B cell (primary cell): ENCODE measurements at regions not wholly inside any gene's neighbourhood (a gene's known extent, or its start where the extent isn't known, plus 50 kb on each side); places are given as distances from the start of the nearest gene placed in this dataset.

ENCODE experiments used
- ATAC-seq: fragments of 200-7000 bp; cut with Tn5 transposase; one replicate; pipeline ENCODE4 v1.10.0; 2021; ENCODE audit warnings: low read depth, mild to moderate bottlenecking, moderate number of reproducible peaks, moderate library complexity
- CTCF ChIA-PET: fragments of 350-600 bp; sonication (Branson Sonifier 250); formaldehyde crosslinking; loops from one replicate; lab custom pipeline; 2021; ENCODE audit warnings: antibody characterized with exemption, inconsistent platforms; lab: Charles Lee
- POLR2A ChIA-PET: fragments of 350-600 bp; sonication (Branson Sonifier 250); formaldehyde crosslinking; loops from one replicate; lab custom pipeline; 2021; ENCODE audit warnings: antibody characterized with exemption; lab: Charles Lee
- DNase-seq: peaks from one replicate; pipeline ENCODE4 v3.0.0; 2013
- H2AFZ ChIP-seq: 2 replicates; pipeline ENCODE4 v1.6.1; 2012; ENCODE audit warnings: mild to moderate bottlenecking, low read depth, low read length; ENCODE audit not compliant: insufficient read depth, poor library complexity, severe bottlenecking
- H3K27ac ChIP-seq, 2 donors: 1 replicate in 1 of 2; 2 replicates in 1 of 2; pipeline ENCODE4 v1.5.1; 2012 to 2013; ENCODE audit warnings: low read length in 2 of 2, mild to moderate bottlenecking in 2 of 2, moderate library complexity in 1 of 2
- H3K27me3 ChIP-seq, 4 experiments: fragments of 200-600 bp in 1 of 4; sonication (generic) in 1 of 4; replicated peaks in 1 of 4; 1 replicate in 2 of 4; 2 replicates in 2 of 4; pipeline versions ENCODE4 v1.6.1 to v1.7.0; 2013 to 2016; ENCODE audit warnings: low read length in 3 of 4, mild to moderate bottlenecking in 2 of 4, mixed read lengths in 1 of 4, moderate library complexity in 1 of 4; ENCODE audit not compliant: insufficient read depth in 4 of 4, control insufficient read depth in 3 of 4; ENCODE audit errors: control extremely low read depth in 1 of 4
- H3K36me3 ChIP-seq, 2 experiments: replicated peaks in 1 of 2; 1 replicate in 1 of 2; 2 replicates in 1 of 2; pipeline versions ENCODE4 v1.6.1 to v1.7.1; 2013; ENCODE audit warnings: low read length in 1 of 2; ENCODE audit not compliant: insufficient read depth in 2 of 2, control insufficient read depth in 1 of 2; ENCODE audit errors: control extremely low read depth in 1 of 2, extremely low read depth in 1 of 2
- H3K4me1 ChIP-seq, 2 donors: fragments of 200-600 bp in 1 of 2; sonication (generic) in 1 of 2; 1 replicate in 1 of 2; 2 replicates in 1 of 2; pipeline versions ENCODE4 v1.5.1 to v1.6.1; 2013 to 2017; ENCODE audit warnings: low read length in 2 of 2; ENCODE audit not compliant: control insufficient read depth in 2 of 2, insufficient read depth in 2 of 2
- H3K4me2 ChIP-seq: replicated peaks from 2 replicates; pipeline ENCODE3; 2012; ENCODE audit warnings: mild to moderate bottlenecking, low read depth, low read length; ENCODE audit not compliant: poor library complexity, severe bottlenecking
- H3K4me3 ChIP-seq, 5 experiments: fragments of 200-600 bp in 1 of 5; sonication (generic) in 1 of 5; 1 replicate in 3 of 5; 2 replicates in 2 of 5; pipeline versions ENCODE4 v1.5.1 to v1.7.0; 2011 to 2016; ENCODE audit warnings: low read length in 4 of 5, mild to moderate bottlenecking in 4 of 5, low read depth in 2 of 5, control low read depth in 1 of 5, moderate library complexity in 1 of 5; ENCODE audit not compliant: insufficient read depth in 1 of 5; ENCODE audit errors: control extremely low read depth in 1 of 5, extremely low read depth in 1 of 5
- H3K79me2 ChIP-seq: fragments of 200-600 bp; sonication (generic); one replicate; pipeline ENCODE4 v1.6.0; 2016; ENCODE audit warnings: low read length; ENCODE audit not compliant: control insufficient read depth, insufficient read depth
- H3K9ac ChIP-seq: fragments of 200-600 bp; sonication (generic); 2 replicates; pipeline ENCODE4 v1.6.1; 2017; ENCODE audit warnings: mild to moderate bottlenecking, low read length, moderate library complexity
- H3K9me3 ChIP-seq, 3 donors: one replicate each; pipeline versions ENCODE4 v1.6.1 to v1.7.1; 2013; ENCODE audit warnings: low read length in 2 of 3; ENCODE audit not compliant: control insufficient read depth in 2 of 3, insufficient read depth in 1 of 3; ENCODE audit errors: control extremely low read depth in 1 of 3
- H4K20me1 ChIP-seq: 2 replicates; pipeline ENCODE4 v1.6.0; 2012; ENCODE audit warnings: mild to moderate bottlenecking, low read length; ENCODE audit not compliant: insufficient read depth, control insufficient read depth, poor library complexity, severe bottlenecking
- H3K27ac Mint-ChIP-seq: one replicate; pipeline ENCODE4 v1.8.0; 2021; ENCODE audit warnings: mixed read lengths
- H3K27me3 Mint-ChIP-seq: one replicate; pipeline ENCODE4 v1.8.0; 2021; ENCODE audit warnings: mixed read lengths
- H3K4me1 Mint-ChIP-seq: one replicate; pipeline ENCODE4 v1.8.0; 2021; ENCODE audit warnings: mixed read lengths
- H3K4me3 Mint-ChIP-seq: one replicate; pipeline ENCODE4 v1.8.0; 2021; ENCODE audit warnings: mixed read lengths
- H3K9me3 Mint-ChIP-seq: one replicate; pipeline ENCODE4 v1.8.0; 2022; ENCODE audit warnings: mixed read lengths; ENCODE audit not compliant: insufficient read depth
- CTCF ChIP-seq: fragments of 200-600 bp; IDR thresholded peaks from one replicate; pipeline ENCODE4 v1.8.0; 2022; ENCODE audit warnings: antibody characterized with exemption, mild to moderate bottlenecking
- EZH2 ChIP-seq: IDR thresholded peaks from 2 replicates; pipeline ENCODE4 v1.6.1; 2012; ENCODE audit warnings: borderline replicate concordance, low read depth, mild to moderate bottlenecking, moderate library complexity, low read length; ENCODE audit not compliant: insufficient read depth, poor library complexity, severe bottlenecking
- WGBS: methylation state at CpG from one replicate; pipeline ENCODE4 v1.1.5; 2013; ENCODE audit warnings: missing lambda C conversion rate; ENCODE audit not compliant: insufficient coverage; 5-methylcytosine and 5-hydroxymethylcytosine counted together
- intact Hi-C: fragments of 100-400 bp; cut with micrococcal nuclease; formaldehyde crosslinking; loops from one replicate; pipeline ENCODE4 v1.10.0; 2022

- H3K9me3 Mint-ChIP-seq: peaks cover 4% of the 10 kb centered on the region
- H3K27ac Mint-ChIP-seq: no peak overlapping the region
- H3K4me1 Mint-ChIP-seq: peaks cover 6% of the 10 kb centered on the region
- no peak overlapping the region for H3K4me3 Mint-ChIP-seq
- no peak for TF ChIP-seq CTCF
- no peak for TF ChIP-seq EZH2
- no peak for ATAC-seq
- Histone ChIP-seq H3K9ac (no peak overlapping the region), H3K4me3 (no peak overlapping the region), H3K4me2 (no peak overlapping the region), H3K27me3 (peaks cover 0 to 3% (median 0%) of the 10 kb centered on the region in 4 experiments), H2AFZ (no peak overlapping the region), H3K36me3 (no peaks in the 10 kb centered on the region), H3K4me1 (no peaks in the 10 kb centered on the region), H4K20me1 (no peaks in the 10 kb centered on the region), H3K79me2 (no peaks in the 10 kb centered on the region), H3K9me3 (peaks cover 2% of the 10 kb centered on the region in 3 donors), H3K27ac (no peak overlapping the region)
- POLR2A ChIA-PET: no interaction called here
- no peak for DNase-seq
- CTCF ChIA-PET: no interaction called here
- peaks cover 13% of the 10 kb centered on the region for H3K27me3 Mint-ChIP-seq
- intact Hi-C loops: no loop called here
These were observed 74.2 kb upstream of the GLI3 start for GRCh38 chr7:42311195-42311594.

- intact Hi-C loops: no loop called here
- Histone ChIP-seq H3K9ac (no peak overlapping the region), H3K4me1 (no peaks in the 10 kb centered on the region), H2AFZ (no peak overlapping the region), H3K36me3 (no peaks in the 10 kb centered on the region), H3K27me3 (no peaks in the 10 kb centered on the region), H4K20me1 (no peaks in the 10 kb centered on the region), H3K9me3 (no peaks in the 10 kb centered on the region), H3K27ac (no peak overlapping the region), H3K79me2 (no peaks in the 10 kb centered on the region), H3K4me2 (no peak overlapping the region), H3K4me3 (no peak overlapping the region)
- Mint-ChIP-seq H3K27ac (no peak overlapping the region), H3K9me3 (no peaks in the 10 kb centered on the region), H3K27me3 (no peaks in the 10 kb centered on the region), H3K4me1 (no peaks in the 10 kb centered on the region), H3K4me3 (no peak overlapping the region)
- no peak for ATAC-seq
- no peak for TF ChIP-seq EZH2
- no peak for TF ChIP-seq CTCF
- WGBS: 88% methylated on average over 7 of the region's 8 CpGs
- no peak for DNase-seq
- ChIA-PET POLR2A (no interaction called here), CTCF (no interaction called here)
These were observed 56.0 kb upstream of the GLI3 start for GRCh38 chr7:42292991-42293521.
